NCI-H82 (cell line): ENCODE measurements at regions not wholly inside any gene's neighbourhood (a gene's known extent, or its start where the extent isn't known, plus 50 kb on each side); places are given as distances from the start of the nearest gene placed in this dataset.
"Not testable (repeated sequence)": the region's sequence is repeated elsewhere in the genome, so short reads cannot be mapped to it uniquely, and the experiment has no call there.

Source experiments
- DNase-seq: peaks from one replicate; lab custom pipeline; 2025; lab: John Stamatoyannopoulos, UW

DNA sequence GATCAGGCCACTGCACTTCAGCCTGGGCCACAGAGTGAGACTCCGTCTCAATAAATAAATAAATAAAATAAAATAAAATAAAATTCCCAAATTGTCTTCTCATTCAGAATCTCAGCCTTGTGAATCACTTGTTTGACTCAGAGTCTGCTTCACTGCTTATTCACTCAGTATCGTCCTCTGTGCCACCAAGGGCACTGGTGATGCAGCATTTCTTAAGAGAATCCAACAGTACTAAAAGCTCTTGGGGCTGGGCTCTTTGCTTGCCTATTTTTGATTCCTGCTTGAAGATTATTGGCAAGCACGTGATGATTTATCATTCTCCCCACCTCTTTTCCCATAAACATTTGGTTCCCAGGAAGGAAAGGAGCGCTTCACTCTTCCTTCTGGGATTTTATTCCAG, 54.8 kb upstream of the HMGB1 start:
- no peak for DNase-seq

DNA sequence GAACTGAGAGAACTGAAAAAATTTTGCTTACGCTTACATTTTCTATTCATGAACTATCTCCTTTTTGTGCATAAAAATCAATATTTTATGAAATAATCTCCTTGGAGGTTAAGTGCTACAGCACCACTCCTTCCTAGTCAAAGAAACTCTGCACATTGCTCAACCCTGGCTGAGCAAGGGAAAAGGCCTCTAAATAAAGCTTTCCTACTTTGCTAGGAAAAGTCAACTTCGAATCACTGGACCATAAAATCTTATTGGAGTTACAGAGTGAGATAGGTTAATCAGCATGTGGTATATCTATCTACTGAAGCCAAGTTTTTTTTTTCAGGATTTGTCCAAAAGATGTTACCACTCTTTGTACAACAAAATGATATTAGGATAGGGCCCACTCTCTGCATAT, 57.5 kb upstream of the HMGB1 start:
- no peak for DNase-seq

- not testable (repeated sequence) for DNase-seq
Observed at GRCh38 chr13:30523817-30524216, 58.1 kb upstream of the HMGB1 start.

GRCh38 chr13:30525212-30525611, 59.5 kb upstream of the HMGB1 start:
- DNase-seq = peak; percentile 60

DNA sequence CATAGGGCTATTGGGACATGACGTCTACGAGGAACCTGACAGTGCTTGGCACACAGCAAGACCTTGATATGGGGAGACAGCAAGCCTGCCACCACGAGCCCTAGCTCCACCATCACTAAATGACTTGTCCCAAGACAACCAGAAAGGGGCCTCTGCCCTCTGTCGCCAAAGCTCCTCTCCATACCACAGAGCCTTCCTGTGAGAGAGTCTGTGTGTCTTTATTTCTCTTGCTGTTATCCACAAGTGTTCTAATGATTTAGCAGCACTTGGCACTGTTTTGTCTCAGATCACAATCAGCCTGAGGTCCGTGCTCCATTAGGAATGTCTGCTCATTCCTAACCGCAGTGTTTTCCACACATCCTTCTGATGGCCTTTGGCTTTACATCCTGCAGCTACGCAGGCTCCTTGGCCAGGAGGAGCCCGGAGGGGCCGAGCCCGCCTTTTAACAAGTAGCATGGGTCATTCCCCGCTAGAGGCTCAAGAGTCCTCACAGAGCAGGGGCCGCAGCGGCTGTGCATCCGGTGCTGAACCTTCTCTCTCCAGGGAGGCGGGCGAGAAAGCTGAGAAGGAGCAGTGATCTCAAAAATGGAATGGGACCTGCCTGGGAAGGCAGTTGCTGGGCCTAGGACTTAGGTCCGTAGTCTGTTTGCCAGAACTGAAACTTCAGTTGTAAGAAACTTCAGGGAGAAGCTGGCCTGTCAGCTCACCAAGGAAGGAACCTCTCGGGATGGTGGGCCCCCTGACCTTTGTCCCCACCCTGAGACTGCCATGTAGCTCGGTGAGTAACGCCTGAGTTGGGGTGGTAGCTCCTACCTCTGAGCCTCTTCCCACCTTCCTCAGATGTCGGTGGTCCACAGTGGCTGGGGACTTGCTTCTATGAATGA, 61.1 kb upstream of the HMGB1 start:
- DNase-seq = no peak

DNA sequence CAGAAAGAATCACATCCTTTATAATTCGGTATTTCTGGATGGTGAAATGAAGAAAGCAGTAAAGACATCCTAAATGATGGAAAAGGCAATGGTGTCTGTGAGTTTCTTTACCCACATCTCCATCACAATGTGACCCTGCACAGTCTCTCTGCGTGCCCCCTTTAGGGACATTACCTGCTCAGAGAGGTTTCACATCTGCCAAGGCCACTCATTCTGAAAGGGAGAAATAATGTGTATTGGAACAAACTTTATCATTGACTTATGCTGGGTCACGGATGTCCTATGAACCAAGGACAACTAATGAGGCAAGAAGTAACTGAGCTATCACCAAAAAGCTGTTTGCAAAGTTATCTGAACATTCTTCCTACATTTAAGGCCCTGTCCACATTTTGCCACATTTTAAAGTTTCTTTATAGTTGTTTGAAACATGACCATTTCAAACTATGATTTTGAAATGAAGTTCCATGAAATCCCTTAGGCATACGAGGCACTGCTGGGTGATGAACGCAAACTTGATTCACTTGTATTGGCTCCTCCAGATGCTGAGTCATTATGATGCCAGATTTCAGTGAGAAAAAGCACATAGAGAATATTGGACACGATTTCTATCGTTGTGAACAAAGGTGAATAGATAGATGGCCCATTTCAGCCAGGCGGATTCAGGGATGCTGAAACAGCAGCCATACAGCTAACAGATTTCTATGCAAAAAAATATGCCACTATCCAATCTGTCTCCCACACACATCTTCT, 63.5 kb upstream of the HMGB1 start:
- DNase-seq = no peak

DNA sequence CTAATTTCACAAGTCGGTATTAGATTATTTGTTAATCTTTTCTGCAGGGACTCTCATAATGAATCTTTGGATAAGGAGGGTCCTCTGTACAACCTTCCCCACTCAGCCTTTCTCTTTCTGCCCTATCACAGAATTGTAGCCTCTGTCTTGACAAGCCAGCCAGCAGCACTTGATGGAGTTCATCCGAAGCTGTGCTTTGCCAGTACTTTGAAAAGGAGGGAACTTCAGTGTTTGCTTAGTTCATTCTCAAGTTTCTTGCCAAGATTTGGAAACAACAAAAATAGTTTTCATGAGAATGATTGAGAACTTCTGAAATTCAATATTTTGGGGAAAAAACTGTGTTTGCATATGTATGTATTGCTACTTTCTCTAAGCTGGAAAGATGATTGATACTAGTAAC, 69.3 kb upstream of the HMGB1 start:
- no peak for DNase-seq

- DNase-seq = no peak
Observed at GRCh38 chr13:30545320-30545719, 72.4 kb upstream of the USPL1 start.

DNA sequence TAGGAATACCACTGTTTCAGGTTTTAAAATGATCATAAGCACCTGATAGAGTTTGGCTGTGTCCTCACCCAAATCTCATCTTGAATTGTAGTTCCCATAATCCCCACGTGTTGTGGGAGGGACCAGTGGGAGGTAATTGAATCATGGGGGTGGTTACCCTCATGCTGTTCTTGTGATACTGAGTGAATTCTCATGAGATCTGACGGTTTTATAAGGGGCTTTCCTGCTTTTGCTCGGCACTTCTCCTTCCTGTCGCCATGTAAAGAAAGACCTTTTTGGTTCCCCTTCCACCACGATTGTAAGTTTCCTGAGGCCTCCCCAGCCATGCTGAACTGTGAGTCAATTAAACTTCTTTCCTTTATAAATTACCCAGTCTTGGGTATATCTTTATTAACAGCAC, 69.7 kb upstream of the USPL1 start:
- DNase-seq = peak; percentile 29

- DNase-seq = peak; percentile 83
Observed at GRCh38 chr13:30551189-30551588, 66.5 kb upstream of the USPL1 start.

- no peak for DNase-seq
Observed at GRCh38 chr13:30552567-30552966, 65.2 kb upstream of the USPL1 start.

- DNase-seq = no peak
Observed at GRCh38 chr13:30559274-30559673, 58.4 kb upstream of the USPL1 start.

DNA sequence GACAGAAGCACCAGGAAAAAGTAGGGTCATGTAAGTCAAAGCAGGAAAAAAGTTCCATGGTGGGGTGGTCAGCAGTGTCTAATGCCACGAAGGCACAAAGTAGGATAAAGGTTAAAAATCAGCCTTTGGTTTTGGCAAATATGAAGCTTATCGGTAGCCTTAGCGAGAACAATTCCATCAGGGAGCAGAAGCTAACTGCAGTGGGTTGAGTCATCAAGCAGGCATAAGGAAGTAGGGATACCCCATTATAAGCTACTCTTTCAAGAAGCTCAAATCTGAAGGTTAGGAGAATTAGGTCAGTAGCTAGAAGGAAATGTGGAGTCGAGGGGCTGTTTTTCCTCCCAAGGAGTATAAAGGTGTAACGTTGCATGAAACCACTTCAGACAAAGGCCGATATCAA, 57.5 kb upstream of the USPL1 start:
- no peak for DNase-seq

- DNase-seq = no peak
Observed at GRCh38 chr13:30561511-30561910, 56.2 kb upstream of the USPL1 start.

DNA sequence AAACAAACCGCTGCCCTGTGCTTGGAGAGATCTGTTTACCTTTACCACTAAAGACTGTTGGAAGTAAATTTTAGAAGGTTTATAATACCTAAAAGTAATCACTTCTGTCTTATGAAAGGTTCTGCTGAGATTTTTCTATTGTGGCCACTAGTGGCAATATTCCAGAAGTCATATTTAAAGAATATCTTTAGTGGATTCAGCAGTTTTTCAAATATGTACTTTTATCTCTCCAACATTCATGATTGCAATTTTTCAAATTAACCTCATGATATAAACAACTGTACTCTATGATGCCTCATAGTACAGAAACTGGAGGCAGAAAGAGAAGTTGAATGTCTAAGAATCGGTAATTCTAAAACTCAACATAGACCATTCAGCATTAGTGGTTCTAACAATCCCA, 53.2 kb upstream of the USPL1 start:
- no peak for DNase-seq

DNA sequence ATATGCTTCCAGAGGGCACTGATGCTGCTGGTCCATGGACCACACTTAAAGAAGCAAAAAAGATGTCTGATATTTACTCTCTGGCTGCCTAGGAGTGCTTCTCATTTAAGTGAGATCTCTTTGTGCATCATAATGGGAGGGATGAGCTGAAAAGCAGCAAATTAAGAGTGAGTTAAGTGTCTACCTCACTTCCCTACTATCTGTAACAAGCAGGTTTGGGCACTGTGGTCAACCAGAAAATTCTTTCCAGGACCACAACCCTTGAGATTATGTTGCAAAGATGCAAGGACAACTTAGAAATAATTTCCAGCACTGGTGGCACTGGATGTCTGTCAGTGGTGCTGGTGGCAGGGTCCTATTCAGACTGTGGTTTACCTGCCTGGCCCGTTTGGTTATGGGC, 52.1 kb upstream of the USPL1 start:
- no peak for DNase-seq

- DNase-seq = no peak
Observed at GRCh38 chr13:30567072-30567471, 50.6 kb upstream of the USPL1 start.
